DND-41 (cell line): ENCODE measurements at regions not wholly inside any gene's neighbourhood (a gene's known extent, or its start where the extent isn't known, plus 50 kb on each side); places are given as distances from the start of the nearest gene placed in this dataset.

Experiments used
- ATAC-seq: fragments of 200-7000 bp; cut with Tn5 transposase; 3 replicates; pipeline ENCODE4 v1.9.1; 2021; ENCODE audit warnings: low read depth; ENCODE audit not compliant: insufficient read depth
- DNase-seq: peaks from one replicate; pipeline ENCODE4 v3.0.0-alpha.2; 2020
- H2AFZ ChIP-seq: 2 replicates; pipeline ENCODE4 v1.6.0; 2012; ENCODE audit warnings: low read depth, low read length
- H3K27ac ChIP-seq: 2 replicates; pipeline ENCODE4 v1.5.1; 2012; ENCODE audit warnings: low read length, inconsistent platforms
- H3K27me3 ChIP-seq: fragments of 200-600 bp; sonication (generic); 2 replicates; pipeline ENCODE4 v1.6.0; 2012; ENCODE audit warnings: low read length, mild to moderate bottlenecking, inconsistent platforms; ENCODE audit not compliant: insufficient read depth, poor library complexity
- H3K36me3 ChIP-seq: 2 replicates; pipeline ENCODE4 v1.5.1; 2012; ENCODE audit warnings: low read length, inconsistent platforms; ENCODE audit not compliant: insufficient read depth
- H3K4me1 ChIP-seq: 2 replicates; pipeline ENCODE4 v1.5.1; 2012; ENCODE audit warnings: mild to moderate bottlenecking, low read length; ENCODE audit not compliant: insufficient read depth
- H3K4me2 ChIP-seq: 2 replicates; pipeline ENCODE4 v1.6.0; 2012; ENCODE audit warnings: mild to moderate bottlenecking, moderate library complexity, low read length, inconsistent platforms; ENCODE audit not compliant: insufficient read depth
- H3K4me3 ChIP-seq, 2 experiments: fragments of 200-600 bp in 1 of 2; shearing (Covaris generic) in 1 of 2; 2 replicates each; pipeline ENCODE4 v1.5.1; 2012 to 2016; ENCODE audit warnings: inconsistent platforms in 2 of 2, low read length in 2 of 2, mild to moderate bottlenecking in 2 of 2, low read depth in 1 of 2, moderate library complexity in 1 of 2
- H3K79me2 ChIP-seq: 2 replicates; pipeline ENCODE4 v1.6.0; 2012; ENCODE audit warnings: low read length, inconsistent platforms; ENCODE audit not compliant: insufficient read depth
- H3K9ac ChIP-seq: 2 replicates; pipeline ENCODE4 v1.6.0; 2012; ENCODE audit warnings: low read depth, mild to moderate bottlenecking, inconsistent platforms, low read length, moderate library complexity
- H3K9me3 ChIP-seq: 2 replicates; pipeline ENCODE4 v1.5.1; 2012; ENCODE audit warnings: low read length, moderate library complexity, mild to moderate bottlenecking, inconsistent platforms; ENCODE audit not compliant: insufficient read depth, severe bottlenecking
- H4K20me1 ChIP-seq: 2 replicates; pipeline ENCODE4 v1.6.0; 2012; ENCODE audit warnings: low read length; ENCODE audit not compliant: insufficient read depth
- CTCF ChIP-seq: IDR thresholded peaks from 2 replicates; pipeline ENCODE4 v1.5.1; 2012; ENCODE audit warnings: borderline replicate concordance, low read length, moderate library complexity, mild to moderate bottlenecking; ENCODE audit not compliant: poor library complexity, severe bottlenecking; ENCODE audit errors: extremely low read depth
- EZH2 ChIP-seq: IDR thresholded peaks from 3 replicates; pipeline ENCODE4 v1.6.1; 2012; ENCODE audit warnings: borderline replicate concordance, low read depth, mild to moderate bottlenecking, moderate library complexity, low read length, inconsistent platforms; ENCODE audit not compliant: severe bottlenecking

- Histone ChIP-seq H3K4me3 (no peak overlapping the region), H3K4me2 (no peak overlapping the region), H3K27ac (no peak overlapping the region), H3K9ac (no peak overlapping the region), H2AFZ (no peak overlapping the region), H3K79me2 (no peaks in the 10 kb centered on the region), H3K9me3 (no peaks in the 10 kb centered on the region), H3K27me3 (no peaks in the 10 kb centered on the region), H4K20me1 (peaks cover 7% of the 10 kb centered on the region; the same call in 1 of the 2 replicates), H3K4me1 (no peaks in the 10 kb centered on the region), H3K36me3 (no peaks in the 10 kb centered on the region)
- no peak for DNase-seq
- ATAC-seq: no peak
- TF ChIP-seq EZH2 (no peak), CTCF (no peak)
Measured at GRCh38 chr2:129762386-129763189, 216.9 kb upstream of the RAB6C start.

DNA sequence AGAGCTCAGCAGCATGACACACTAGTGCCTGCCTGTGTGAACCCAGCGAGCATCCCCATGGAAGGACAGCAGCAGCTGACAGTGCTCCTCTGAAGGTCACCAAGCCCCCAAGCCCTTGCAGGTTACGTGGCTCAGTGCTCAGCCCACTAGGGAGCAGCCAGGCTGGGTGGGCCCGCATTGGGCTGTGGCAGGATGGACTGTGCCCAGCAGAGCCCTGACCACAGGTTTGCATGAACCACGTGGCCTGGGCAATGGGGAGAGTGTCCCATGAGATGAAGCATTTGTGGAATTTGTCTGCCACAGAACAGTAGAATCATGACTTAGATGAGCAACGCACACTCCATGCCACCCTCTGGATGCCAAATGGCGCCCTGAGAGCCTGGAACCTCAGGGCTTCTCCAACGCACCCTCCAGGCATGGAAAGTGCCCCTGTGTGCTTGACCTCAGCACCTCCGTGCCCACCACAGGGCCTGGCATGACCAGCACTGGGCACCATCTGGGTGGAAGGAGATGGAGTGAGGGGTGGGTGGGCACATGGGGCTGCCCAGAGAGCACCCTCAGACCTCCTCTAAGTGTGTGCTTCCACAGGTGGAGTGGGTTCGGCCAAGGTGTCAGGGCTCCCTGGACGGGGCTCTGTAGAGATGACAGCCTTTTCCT, 216.1 kb upstream of the RAB6C start:
- no peak overlapping the region for H3K9ac ChIP-seq
- H4K20me1 ChIP-seq: peaks cover 7% of the 10 kb centered on the region; the same call in 1 of the 2 replicates
- H3K4me1 ChIP-seq: no peaks in the 10 kb centered on the region
- ATAC-seq (no peak), DNase-seq (no peak)
- no peaks in the 10 kb centered on the region for H3K36me3 ChIP-seq
- no peak overlapping the region for H3K27ac ChIP-seq
- H2AFZ ChIP-seq: no peak overlapping the region
- H3K4me3 ChIP-seq: no peak overlapping the region
- no peaks in the 10 kb centered on the region for H3K27me3 ChIP-seq
- no peaks in the 10 kb centered on the region for H3K9me3 ChIP-seq
- H3K79me2 ChIP-seq: no peaks in the 10 kb centered on the region
- no peak overlapping the region for H3K4me2 ChIP-seq
- no peak for TF ChIP-seq CTCF
- TF ChIP-seq EZH2: no peak

GRCh38 chr2:129763966-129764365, 215.5 kb upstream of the RAB6C start:
- Histone ChIP-seq H3K79me2 (no peaks in the 10 kb centered on the region), H3K36me3 (no peaks in the 10 kb centered on the region), H3K4me1 (no peaks in the 10 kb centered on the region), H3K9ac (no peak overlapping the region), H3K27ac (no peak overlapping the region), H3K4me2 (no peak overlapping the region), H3K9me3 (no peaks in the 10 kb centered on the region), H2AFZ (no peak overlapping the region), H3K4me3 (no peak overlapping the region), H4K20me1 (peaks cover 5% of the 10 kb centered on the region; the same call in 1 of the 2 replicates), H3K27me3 (no peaks in the 10 kb centered on the region)
- ATAC-seq: no peak
- TF ChIP-seq EZH2 (no peak), CTCF (no peak)
- no peak for DNase-seq
